T-helper 2 cell (primary cell): ENCODE measurements at regions not wholly inside any gene's neighbourhood (a gene's known extent, or its start where the extent isn't known, plus 50 kb on each side); places are given as distances from the start of the nearest gene placed in this dataset.

ENCODE experiments used
- DNase-seq, 5 experiments: peaks; one replicate each; pipeline versions ENCODE4 v3.0.0 to v3.0.0-alpha.2; 2012 to 2022

DNA sequence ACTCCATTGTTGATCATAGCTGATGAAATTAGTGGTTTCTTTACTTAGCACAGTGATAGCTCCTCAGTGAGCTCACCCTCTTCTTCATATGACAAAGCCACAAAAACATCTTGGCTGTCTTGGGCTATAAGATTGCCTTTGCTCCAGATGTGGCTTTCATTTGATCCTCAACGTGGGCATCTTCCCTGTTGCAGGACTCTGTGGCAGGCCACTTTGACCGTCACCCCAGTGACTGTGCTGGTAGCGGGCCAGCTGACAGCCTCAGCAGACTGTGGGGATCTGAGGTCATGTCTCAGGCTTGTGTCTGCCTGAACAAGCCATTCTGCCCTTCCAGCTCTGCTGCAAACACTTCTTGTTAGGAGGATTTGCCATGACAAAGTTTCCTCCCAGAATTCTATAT is 422.2 kb downstream of the NR2F1-AS1 start:
- DNase-seq = no peak

DNA sequence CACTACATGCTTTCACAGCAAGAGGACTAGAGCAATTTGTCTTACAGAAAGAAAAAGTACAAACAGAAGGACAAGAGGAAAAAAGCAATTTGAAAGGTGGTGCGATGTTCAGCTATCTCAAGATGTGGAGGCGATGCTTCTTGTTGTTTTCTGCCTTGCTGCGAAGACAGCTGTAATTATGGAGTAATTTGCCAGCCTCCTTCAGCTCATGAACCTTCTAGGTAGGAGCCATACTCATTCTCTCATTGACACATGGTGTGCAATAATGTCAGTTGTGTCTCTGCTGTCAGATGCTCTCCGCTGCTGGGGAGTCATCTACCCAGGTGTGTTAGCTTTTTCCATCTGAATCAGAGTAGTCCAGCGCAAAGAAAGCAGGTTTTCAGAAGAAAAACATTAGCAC is 424.5 kb downstream of the NR2F1-AS1 start:
- DNase-seq = no peak

DNA sequence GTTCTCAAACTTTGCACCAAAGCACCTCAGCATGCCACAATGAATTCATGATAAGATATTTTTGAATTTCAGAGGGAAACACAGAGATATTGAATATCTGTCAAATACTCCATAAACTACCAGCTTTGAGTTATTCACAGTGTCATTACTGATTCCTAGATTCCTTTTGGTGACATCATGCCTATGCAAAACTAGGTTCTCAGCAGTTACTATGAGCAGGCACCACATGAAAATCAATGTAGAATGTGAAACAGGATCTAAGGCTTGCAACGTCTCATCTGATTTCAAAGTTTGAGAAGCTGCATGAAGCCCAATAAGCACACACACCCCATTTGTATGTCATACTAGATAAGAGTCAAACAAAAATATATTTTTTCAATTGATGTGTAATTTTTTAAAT is 426.5 kb downstream of the NR2F1-AS1 start:
- no peak for DNase-seq

DNA sequence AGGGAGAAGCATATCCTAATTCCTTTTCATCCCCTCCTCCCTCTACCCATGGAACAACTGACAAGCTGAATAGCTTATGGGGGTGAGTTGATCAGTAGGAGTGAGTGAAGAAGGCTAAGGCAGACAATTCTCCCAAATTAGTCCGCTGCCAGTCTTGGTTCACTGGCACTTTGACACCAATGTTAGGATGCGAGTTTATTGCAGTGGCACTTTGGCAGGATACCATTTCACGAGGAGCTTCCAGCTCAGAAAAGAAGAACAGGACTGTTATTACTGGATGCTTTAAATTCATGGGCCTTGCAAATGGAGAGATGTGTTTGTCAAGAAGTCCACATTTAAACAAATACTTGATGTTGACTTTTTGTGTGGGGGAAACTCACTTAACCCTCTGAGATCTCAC is 427.6 kb downstream of the NR2F1-AS1 start:
- no peak for DNase-seq

DNA sequence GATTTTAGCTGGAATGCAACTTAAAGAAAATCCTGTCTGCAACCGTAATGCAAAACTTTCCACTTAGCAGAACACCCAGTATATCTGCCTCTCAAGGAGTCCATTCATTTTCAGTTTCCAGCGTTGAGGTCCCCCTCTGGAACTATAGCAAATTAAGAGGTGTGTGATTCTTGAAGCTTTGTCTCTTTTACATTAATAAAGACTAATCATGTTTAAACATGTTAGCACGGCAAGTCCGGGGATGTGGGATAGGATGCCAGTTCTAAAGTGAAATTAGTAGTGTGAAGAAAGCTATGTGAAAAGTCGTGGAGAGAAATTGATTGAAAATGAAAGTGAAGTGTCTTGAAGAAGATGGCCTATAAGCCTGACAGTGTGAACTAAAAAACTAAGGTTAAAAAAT is 429.1 kb downstream of the NR2F1-AS1 start:
- DNase-seq = no peak

DNA sequence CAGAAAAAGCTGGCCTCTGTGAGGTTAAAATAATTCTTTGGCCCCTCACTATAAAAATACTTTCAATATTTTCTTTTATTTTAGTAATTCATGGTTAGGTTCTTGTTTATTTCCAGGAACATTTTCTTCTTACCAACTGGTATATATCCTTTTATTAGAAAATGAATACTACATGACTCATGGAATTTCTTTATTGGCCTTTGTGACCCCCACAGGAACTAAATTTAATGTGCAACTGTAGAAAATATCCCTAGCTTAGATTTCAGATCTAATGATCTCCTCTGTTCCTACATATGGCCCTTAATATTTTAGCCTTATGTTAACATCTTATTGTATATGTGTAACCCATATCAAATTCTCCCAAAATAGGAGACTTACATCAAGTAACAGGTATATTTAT is 429.9 kb downstream of the NR2F1-AS1 start:
- no peak for DNase-seq

DNA sequence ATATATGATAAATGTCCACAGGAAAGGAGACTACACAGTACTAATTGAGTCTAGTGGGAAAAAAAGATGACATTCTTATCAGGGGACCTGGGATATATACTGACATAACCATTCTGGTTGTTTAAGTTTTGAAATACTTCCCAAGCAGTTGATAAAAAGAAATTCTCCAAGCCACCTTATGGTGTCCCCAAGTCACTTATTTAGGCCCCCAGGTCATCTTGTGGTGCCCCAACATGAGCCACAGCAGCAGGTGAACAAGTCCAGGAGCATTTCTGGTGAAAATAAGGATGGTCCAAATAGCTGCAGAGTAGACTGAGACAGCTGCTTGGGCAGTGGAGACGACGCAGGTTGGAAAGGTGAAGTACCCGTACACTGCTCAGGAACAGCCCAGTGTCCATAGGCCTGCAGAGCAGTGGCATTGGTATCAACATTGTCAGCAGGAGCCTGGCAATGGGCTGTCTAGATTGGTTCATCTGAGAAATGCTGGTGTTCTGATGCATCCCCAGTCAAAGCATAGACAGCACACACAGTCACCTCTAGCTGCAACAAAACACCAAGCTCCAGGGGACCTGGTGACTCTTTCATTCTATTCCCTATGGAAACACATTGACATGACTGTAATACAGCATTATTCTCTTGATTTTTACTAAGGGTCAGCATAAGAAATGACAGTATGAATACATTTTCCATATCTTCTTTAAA is 430.6 kb downstream of the NR2F1-AS1 start:
- DNase-seq = no peak

DNA sequence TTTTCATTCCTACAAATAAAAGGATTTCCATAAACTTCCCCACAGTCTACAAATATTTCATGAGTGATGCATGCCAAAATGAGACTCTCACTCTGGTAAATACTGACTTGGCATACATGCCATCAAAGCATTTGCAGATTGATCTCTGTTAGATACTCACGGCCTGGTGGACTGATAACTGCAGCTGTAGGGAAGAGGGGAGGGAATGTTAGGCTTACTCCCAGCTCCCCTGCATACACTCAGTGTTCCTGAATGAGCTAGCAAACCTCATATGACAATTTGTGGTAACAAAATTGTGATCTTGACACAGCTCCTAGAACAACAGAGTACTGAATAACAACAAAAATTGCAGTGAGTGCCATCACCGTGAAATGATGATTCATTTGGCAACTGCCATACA is 435.3 kb downstream of the NR2F1-AS1 start:
- no peak for DNase-seq

DNA sequence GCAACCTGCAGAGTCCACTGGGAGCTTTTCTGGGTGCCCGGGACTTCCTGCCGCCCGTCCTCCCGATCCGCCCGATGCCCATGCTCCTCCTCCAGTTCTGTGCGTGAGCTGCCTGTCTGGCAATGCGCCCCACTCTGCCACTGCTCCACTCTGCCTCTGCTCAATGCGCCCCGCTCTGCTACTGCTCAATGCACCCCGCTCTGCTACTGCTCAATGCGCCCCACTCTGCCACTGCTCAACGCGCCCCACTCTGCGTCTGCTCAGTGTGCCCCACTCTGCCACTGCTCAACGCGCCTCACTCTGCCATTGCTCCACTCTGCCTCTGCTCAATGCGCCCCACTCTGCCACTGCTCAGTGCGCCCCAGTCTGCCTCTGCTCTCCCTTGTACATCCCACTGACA is 436.0 kb downstream of the NR2F1-AS1 start:
- DNase-seq = no peak

DNA sequence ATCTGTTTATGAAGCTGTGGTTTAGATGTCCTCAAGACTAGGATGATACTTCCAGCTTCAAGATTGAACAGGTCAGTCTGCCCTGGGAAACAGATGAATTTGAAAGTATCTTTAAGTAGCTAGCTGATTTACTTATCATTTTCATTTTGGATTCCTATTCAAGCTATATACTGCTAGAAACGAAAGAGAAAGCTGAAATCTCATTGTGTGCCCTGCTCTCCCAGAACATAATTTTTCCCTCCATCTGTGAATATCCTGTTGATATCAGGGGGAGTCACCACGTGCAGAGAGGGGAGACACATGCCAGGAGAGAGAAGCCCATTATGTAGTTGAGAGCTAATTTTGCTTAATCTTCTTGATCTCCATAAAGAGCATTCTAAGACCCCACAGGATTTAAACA is 439.1 kb downstream of the NR2F1-AS1 start:
- no peak for DNase-seq

DNA sequence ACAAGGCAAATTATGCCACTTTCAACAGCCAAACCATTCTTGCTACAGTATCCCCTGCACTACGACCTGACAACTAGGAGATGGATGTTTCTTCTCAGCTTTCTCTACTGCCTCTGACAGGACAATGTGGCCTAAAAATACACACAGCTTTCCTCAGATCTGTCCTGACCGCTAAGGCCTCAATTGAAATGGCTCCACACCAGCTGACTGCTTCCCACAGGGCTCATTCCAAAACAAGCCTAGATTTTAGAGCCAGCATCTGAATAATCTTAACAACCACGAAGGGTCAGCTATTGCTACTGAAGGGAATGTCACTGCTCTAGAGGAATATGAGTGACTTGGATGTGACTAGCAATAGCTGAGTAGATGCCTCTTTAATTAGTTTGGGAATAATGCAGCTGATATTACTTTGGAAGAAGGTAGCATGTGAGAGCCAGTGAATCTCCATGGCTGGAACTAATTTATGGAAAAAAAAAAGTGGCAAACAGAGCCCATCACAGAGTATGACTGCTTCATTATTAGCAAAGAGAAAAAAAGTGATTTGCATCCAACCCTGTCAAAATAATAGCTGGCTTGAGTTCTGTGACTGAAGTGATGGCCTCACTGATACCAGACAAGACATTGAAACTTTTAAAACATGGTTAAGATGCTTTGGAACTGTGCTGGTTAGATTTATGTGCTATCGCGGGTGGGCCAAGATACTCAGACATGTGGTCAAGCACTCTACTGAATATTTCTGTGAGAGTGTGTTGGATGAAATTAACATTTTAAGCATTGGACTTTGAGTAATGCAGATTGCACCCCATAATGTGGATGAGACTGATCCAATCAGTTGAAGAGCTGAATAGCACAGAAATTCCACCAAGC is 450.2 kb downstream of the NR2F1-AS1 start:
- DNase-seq = no peak

DNA sequence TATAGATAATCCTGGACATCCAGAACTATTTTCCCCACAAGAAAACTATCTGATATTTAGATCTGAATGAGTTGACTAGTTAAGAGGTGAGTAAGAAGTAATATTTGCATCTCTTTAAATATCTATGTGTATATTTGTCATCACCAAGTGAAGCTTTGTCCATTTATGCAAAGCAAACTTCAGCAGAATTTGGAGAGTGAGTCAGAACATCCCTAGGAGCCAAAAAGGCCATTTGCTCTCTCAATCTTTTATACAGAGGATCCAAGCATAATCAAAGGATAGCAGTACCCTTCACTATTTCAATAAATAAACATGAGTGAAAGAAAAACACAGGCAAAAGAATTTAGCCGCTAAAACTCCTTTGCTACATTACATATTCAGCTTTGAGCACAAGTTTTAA is 454.4 kb downstream of the NR2F1-AS1 start:
- DNase-seq = no peak

DNA sequence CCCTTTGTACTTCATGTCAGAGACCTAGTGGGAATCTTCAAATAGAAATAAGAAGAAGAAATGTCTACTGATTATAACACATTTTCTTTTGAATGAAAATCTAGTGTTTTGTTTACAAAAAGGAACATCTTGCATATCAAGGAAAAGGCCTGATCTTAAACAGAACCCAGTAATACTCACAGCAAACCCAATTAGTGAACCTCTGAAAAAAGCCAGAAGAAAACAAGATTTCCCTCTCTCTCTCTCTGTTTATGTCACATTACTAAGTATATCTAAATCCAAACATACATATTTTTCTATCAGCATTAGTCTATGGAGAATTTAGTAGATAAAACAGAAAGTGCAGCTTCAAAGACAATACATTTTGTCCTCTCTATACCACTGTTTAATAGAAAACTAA is 457.9 kb downstream of the NR2F1-AS1 start:
- no peak for DNase-seq

DNA sequence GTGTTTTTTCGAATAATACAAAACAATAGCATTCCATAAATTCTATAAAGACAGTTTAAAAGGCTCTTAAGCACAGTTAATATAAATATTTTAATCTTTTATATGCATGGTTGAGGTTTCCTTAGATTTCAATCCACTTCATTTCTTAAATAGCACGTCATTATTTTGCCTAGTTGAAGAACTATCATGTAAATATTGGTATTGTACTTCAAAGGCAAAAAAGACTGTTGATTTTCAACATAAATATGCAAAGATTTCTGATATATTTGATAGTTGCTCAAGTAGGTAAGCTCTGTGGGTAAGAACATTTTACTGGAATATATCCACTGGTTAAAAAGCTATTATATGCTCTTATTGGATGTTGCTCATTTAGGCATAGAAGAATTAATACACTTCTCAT is 458.6 kb downstream of the NR2F1-AS1 start:
- DNase-seq = no peak

DNA sequence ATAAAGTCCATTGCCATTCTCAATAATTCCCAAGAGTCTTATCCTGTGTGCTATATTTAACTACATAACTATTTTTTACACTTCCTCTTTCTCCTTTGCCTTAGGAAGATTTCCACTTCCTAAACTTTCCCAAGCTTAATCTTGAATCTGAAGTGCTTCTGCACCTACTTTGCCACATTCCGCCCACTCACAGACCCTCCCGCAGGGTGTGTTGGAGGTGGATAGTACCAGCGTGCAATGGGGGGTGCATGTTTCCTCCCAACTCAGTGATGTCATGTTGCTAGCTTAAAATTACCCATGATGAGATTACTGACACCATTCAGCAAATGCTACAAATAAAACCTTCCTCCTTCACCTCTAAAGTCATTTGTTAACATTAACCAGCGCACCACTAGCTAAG is 460.2 kb downstream of the NR2F1-AS1 start:
- no peak for DNase-seq

DNA sequence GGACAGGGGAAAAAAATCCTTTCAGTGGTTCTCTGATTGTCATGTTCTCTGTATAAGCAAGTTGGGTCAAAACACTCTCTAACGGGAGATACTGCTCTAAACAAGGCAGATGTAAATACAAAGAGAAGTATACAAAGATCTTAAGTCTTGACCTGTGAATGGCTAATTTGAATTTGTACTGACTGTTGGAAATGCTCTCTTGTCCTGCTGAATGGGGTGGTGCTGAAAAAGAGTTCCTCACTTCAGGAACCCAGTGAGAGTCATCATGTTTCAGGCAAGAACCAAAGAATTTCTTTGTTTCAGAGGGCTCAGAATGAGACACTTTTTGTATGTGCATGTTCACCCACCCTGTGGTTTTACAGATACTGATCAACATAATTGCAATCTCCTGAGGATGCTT is 461.0 kb downstream of the NR2F1-AS1 start:
- DNase-seq = no peak

DNA sequence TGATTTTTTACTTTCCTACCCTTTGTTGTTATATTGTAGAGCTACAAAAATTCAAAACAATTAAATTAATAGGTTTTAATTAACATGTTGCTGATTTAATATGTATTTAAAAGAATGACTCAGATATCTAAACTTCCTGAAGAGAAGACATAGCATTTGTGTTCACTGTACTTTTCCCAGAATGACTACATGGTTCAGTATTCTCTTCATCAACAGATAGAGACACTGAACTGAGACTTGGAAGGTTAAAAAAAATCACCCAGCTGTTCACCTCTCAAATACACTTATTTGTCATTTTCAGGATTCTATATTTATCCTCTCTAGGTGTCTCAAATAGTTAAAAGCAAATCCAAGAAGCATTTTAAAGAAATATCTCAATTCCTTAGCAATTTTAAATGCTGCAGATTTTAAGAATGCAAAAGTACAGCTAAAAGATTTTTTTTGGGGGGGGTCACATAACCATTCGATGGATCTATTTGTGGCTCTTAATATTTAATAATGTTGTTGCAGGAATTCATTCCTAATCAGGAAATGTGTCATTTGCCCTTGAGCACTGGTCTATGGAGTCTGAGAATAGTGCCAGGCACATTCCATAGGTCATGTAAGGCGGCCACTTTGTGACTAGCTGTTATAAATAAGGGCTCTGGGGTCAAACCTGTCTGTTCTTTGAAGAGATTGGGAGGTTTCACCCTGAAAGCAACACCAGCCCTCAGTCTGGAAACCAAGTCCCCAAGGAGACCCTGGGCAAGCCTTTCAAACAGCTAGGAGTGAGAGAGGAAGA is 463.1 kb downstream of the NR2F1-AS1 start:
- no peak for DNase-seq

DNA sequence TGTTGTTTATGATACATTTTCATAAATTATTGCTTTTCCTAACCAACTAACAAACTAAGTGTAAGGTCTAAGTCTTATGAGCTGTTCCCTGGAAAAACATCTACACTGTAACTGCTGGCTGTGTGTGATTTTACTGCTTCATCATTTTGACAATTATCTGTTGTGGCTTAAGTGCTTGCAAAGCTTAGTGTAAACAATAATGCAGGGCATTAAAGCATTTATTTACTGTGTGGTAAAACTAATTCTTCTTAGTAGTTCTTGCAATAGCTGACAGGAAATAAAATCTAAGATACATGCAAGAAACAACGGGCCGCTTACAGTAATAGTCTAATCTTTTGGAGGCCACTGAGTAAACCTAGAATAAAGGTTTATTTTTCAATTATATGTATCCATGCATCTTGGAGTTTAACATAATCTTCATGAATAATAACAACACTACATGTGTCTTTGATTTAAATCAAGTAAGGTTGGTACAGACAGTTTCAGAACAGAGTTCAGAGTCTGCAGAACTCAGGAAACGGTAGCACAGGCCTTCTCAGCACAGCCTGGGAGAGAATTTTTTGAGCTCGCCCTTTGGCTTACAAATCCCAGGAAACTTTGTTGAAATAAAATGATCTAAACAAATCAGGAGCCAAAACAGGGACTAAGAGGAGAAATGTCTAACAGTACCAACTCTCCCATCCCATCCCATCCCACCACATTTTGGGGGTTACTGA is 473.1 kb downstream of the NR2F1-AS1 start:
- no peak for DNase-seq

DNA sequence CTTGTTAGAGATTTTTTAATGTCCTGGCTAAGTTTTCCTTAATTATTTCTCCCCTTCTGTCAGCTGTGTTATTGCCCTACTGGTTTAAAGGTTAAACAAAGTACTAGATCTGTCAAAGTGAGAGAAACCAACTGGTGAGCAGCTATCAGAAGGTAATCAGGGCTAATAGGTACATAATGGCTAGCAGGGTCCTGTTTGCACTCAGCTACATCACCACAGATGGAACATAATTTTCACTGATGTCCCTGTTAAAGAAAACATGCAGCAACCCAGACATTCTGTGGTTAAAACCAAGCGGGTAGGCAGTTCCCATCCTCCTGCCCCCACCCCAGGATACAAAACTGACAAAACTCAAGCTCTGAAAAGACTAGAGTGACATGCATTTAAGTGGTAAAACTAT is 473.9 kb downstream of the NR2F1-AS1 start:
- DNase-seq = no peak

DNA sequence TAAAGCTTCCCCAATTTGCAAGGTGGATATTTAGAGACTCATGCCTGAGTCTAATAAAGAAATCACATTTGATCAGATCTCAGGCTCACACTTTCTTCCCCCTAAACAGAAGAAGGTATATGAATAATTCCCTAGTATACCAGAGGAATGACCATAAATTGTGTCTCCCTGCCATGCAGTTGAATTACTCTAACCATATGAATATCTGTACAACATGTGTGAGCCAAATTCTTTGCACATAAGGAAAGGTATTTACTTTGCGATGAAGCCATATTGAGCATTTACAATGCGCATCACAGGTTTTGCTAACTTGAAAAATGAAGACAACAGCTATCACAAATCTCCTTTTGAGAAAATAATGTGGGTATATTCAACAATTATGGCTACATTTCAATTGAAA is 479.4 kb downstream of the NR2F1-AS1 start:
- DNase-seq = no peak

DNA sequence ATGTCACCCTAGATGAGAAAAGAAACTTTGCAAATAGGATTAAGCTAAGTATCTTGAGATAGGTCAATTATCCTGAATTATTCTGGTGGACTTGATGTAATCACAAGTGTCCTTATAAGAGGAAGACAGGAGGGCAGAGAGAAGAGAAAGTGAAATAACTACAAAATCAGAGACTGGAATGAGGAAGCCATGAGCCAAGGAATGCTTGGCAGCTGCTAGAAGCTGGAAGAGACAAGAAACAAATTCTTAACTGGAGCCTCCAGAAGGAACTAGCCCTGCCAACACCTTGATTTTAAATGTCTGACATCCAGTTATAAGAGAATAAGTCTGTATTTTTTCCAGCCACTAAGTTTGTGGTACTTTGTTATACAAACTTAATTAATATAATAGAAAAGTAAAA is 480.0 kb downstream of the NR2F1-AS1 start:
- DNase-seq = no peak

DNA sequence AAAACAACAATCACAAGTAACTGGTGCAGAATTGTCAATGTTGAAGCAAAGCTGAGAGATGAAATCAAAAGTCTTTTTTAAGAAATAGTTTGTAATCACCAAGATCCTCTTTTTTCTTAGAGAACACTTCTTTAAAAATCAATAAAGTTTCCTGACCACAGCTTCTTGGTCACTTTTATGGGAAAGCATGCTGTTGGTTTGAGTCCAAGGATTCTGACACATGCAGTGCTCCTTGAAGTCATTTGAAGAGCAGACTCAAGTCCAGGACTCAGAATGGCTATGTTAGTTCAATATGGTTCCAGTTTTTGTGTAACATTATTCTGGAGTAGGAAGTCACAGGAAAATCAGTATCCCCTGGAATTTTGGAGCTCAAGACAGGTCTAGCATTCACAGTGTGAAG is 480.6 kb downstream of the NR2F1-AS1 start:
- DNase-seq = no peak

DNA sequence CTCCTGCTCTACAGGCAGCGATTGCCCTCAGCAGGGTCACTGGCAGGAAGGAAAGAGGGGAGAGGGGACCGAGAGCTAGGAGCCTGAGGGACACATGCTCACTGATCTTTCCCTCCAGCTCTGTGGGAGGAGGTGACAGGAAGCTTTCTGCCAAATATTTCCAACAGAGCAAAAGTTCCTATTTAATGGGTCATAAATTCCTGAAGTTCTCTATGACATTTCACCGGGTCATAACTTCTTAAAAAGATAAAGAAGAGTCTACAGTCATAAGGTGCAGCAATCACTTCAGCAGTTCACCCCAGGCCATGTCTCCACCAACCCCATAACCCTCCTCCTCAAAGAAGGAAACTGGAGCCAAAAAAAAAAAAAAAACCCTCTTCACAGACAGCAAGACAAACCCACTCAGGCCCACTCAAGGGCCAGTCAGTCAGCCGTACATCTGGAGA is 481.1 kb downstream of the NR2F1-AS1 start:
- DNase-seq = no peak
